Spinal cord (tissue), 9 donors: ENCODE measurements at regions not wholly inside any gene's neighbourhood (a gene's known extent, or its start where the extent isn't known, plus 50 kb on each side); places are given as distances from the start of the nearest gene placed in this dataset.
"Not testable (repeated sequence)": the region's sequence is repeated elsewhere in the genome, so short reads cannot be mapped to it uniquely, and the experiment has no call there.

Experiments
- DNase-seq, 6 donors: peaks; one replicate each; pipeline versions ENCODE4 v3.0.0 to v3.0.0-alpha.2; 2013 to 2015; ENCODE audit warnings: low spot score in 6 of 6, low read depth in 4 of 6
- H3K27ac ChIP-seq: one replicate; pipeline ENCODE4 v1.5.1; 2013; ENCODE audit warnings: low read depth, low read length, control low read depth
- H3K27me3 ChIP-seq: one replicate; pipeline ENCODE4 v1.6.1; 2013; ENCODE audit warnings: low read length; ENCODE audit not compliant: control insufficient read depth, insufficient read depth
- H3K36me3 ChIP-seq: one replicate; pipeline ENCODE4 v1.6.1; 2013; ENCODE audit warnings: low read length; ENCODE audit not compliant: control insufficient read depth, insufficient read depth
- H3K4me1 ChIP-seq: one replicate; pipeline ENCODE4 v1.6.1; 2013; ENCODE audit warnings: low read length; ENCODE audit not compliant: control insufficient read depth, insufficient read depth
- H3K4me3 ChIP-seq: one replicate; pipeline ENCODE4 v1.5.1; 2013; ENCODE audit warnings: low read depth, low read length, control low read depth
- H3K9me3 ChIP-seq: one replicate; pipeline ENCODE4 v1.6.1; 2013; ENCODE audit warnings: low read length; ENCODE audit not compliant: control insufficient read depth, insufficient read depth
- WGBS: methylation state at CpG from one replicate; pipeline ENCODE4 v1.1.5; 2013; ENCODE audit warnings: missing lambda C conversion rate; ENCODE audit not compliant: insufficient coverage; 5-methylcytosine and 5-hydroxymethylcytosine counted together
- donor health status: healthy.

DNA sequence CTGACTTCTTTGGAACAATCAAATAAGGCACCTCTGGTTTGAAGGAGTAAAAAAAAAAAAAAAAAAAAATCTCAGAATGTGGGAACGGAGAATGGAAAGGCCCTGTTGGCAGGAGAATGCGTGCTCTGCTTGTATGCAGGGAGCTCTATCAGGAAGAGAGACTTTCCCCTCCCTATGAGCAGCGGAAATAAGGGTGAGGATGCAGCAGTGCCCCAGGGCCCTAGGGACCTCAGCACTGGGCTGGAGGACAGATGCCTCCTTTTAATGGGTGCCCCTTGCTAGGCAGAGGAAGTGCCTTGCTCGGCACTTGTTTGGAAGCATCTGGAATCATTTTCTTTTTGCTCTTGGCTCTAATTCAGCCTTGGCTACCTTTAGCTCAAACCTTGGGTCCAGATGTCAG lies 283.4 kb upstream of the NBPF12 start:
- not testable (repeated sequence) for H3K4me3 ChIP-seq, H3K27me3 ChIP-seq, H3K9me3 ChIP-seq, H3K4me1 ChIP-seq, DNase-seq, H3K27ac ChIP-seq, H3K36me3 ChIP-seq
- no CpG with 5 or more reads among the region's 4 CpGs for WGBS

DNA sequence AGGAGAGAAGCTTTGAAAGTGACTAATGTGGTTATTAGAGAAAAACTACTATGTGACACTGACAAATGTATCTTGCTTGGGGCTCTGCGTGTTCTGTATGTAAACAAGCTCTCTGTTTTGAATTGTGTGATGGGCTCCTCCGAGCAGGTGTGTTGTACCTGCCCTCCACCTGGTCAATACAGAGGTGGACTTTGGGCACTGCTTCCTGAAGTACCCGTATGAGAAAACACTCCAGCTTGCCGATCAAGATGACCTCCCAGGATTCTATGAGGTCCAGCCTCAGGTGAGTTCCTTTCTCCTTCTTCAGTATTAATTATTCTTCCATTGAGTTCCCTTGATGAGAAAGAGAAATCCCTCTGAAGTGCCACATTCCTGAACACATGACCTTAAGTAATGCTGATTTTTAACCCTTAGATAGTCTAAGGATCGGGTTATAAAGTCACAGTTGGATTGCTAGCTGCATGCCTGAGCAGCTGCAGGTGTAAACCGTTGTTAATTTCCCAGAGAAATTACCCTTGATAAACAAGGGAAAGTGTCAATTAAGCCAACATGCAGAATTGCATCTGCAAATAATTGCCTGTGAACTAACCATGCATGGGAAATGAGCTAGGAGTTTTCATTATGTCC lies 292.0 kb upstream of the NBPF12 start:
- DNase-seq, H3K27ac ChIP-seq, H3K4me1 ChIP-seq, H3K36me3 ChIP-seq, H3K4me3 ChIP-seq, H3K9me3 ChIP-seq, H3K27me3 ChIP-seq: not testable (repeated sequence)
- WGBS, result no CpG with 5 or more reads among the region's 6 CpGs

DNA sequence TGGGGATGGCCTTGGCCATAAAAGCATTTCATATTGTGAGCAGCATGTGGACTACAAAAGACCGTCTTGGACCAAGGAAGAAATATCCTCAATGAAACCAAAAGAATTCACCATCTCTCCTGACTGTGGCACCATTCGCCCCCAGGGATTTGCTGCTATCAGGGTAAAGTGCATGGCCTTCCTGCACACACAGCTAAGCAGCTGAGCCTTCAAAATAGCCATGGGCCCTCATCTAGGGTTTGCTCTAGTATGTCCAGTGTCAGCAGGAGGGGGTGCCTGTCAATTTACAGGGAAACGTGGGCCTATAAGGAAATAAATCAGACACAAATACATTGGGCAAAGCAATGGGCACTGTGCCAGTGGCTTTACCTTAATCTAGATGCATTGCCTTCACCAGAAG lies 296.6 kb upstream of the NBPF12 start:
- not testable (repeated sequence) for H3K4me3 ChIP-seq, H3K27me3 ChIP-seq, H3K36me3 ChIP-seq, H3K4me1 ChIP-seq, DNase-seq, H3K9me3 ChIP-seq, H3K27ac ChIP-seq
- WGBS, result no CpG with 5 or more reads among the region's 3 CpGs

GRCh38 chr1:146640671-146641070 lies 297.5 kb upstream of the NBPF12 start:
- not testable (repeated sequence) for H3K9me3 ChIP-seq, DNase-seq, H3K36me3 ChIP-seq, H3K27ac ChIP-seq, H3K4me1 ChIP-seq, H3K27me3 ChIP-seq, H3K4me3 ChIP-seq
- WGBS, result no CpG with 5 or more reads among the region's 5 CpGs

GRCh38 chr1:146630302-146630701 lies 307.8 kb upstream of the NBPF12 start:
- H3K4me3 ChIP-seq, H3K27ac ChIP-seq, H3K9me3 ChIP-seq, DNase-seq, H3K4me1 ChIP-seq, H3K27me3 ChIP-seq, H3K36me3 ChIP-seq: not testable (repeated sequence)
- no CpG with 5 or more reads among the region's 1 CpG for WGBS

DNA sequence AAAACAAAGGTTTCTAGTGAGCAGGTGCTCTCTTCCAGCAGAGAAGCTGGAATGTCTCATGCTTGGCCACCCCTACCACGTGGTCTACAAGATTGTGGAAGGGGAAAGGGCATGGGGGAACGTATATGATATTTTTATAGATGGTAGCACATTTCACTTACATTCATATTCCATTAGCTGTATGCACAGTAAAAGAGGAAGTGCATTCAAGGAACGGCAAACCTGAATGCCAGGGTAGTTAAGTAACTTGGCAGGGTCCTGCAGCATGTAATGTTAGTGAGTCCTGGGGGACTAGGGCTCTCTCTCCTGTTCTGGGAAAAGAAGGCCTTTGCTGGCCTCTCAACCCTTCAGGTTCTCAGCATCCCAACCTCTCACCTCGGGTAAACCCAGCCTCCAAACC lies 319.5 kb upstream of the NBPF12 start:
- no CpG with 5 or more reads among the region's 4 CpGs for WGBS
- H3K4me3 ChIP-seq, DNase-seq, H3K9me3 ChIP-seq, H3K4me1 ChIP-seq, H3K27me3 ChIP-seq, H3K27ac ChIP-seq, H3K36me3 ChIP-seq: not testable (repeated sequence)

DNA sequence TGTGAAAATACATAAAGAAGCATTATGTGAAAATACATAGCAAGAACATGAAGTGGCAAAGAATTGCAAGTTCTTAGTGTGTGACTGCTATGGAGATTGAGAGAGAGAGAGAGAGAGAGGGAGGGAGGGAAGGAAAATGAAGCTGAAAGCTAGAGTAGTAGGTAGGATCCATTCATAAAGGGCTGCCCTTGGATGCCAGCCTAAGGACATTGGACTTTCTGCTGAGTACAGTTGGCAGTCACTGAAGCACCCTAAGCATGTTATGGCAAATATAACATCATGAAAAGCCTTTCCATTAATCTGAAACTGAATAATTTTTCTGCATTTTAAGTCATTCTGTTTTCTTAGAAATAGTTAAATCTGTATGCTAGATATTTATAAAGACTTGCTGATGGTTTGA lies 333.4 kb upstream of the NBPF12 start:
- not testable (repeated sequence) for H3K27me3 ChIP-seq, H3K4me1 ChIP-seq, H3K4me3 ChIP-seq, H3K9me3 ChIP-seq, H3K27ac ChIP-seq, H3K36me3 ChIP-seq, DNase-seq

DNA sequence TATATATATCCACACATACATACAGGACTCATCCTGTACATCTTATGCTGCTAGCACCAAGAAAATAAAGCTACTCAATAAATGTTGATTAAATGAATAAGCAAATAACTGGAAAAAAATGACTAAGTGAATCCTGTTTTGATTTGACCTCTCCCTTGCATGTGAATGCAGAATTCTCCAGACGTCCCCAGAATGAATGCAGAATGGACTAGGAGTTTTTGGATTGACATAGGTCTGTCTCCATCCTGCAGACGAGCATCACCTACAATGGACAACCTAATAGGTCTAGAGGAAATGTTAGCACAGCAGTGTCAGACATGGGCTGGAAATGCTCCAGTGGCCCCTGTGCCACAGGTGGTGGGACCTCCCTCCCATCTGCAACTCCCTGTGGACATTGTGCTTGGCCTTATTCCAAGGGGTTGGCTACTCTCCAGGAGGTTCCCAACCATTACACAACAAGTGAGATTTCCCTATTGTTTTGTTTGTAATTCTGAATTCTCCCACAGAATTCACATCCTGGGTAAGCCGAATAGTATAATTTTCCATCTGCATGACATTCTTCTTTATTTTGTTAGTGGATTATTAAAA lies 337.3 kb upstream of the NBPF12 start:
- H3K4me1 ChIP-seq, DNase-seq, H3K9me3 ChIP-seq, H3K4me3 ChIP-seq, H3K27me3 ChIP-seq, H3K27ac ChIP-seq, H3K36me3 ChIP-seq: not testable (repeated sequence)
- WGBS, result no CpG with 5 or more reads among the region's 3 CpGs

DNA sequence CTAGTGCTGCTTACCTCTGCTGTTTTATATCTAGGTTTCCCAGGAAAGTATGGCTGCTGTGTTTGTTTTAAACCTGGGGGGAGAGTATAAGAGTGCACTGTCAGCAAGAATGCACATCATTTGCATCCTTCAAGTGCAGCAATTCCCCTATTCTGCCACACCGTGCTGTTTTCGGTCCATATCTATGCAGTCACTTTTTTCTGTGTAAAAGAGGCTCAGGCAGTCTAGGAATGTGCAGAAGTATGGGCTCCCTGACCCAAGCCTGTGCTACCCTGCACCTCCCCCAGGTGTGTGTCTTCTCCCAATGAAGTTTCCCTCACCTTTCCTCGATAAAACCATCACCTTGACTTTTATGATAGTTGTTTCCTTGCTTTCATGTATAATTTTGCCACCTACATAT lies 338.2 kb upstream of the NBPF12 start:
- H3K27ac ChIP-seq, H3K36me3 ChIP-seq, H3K27me3 ChIP-seq, DNase-seq, H3K4me1 ChIP-seq, H3K9me3 ChIP-seq, H3K4me3 ChIP-seq: not testable (repeated sequence)
- WGBS, result no CpG with 5 or more reads among the region's 3 CpGs

DNA sequence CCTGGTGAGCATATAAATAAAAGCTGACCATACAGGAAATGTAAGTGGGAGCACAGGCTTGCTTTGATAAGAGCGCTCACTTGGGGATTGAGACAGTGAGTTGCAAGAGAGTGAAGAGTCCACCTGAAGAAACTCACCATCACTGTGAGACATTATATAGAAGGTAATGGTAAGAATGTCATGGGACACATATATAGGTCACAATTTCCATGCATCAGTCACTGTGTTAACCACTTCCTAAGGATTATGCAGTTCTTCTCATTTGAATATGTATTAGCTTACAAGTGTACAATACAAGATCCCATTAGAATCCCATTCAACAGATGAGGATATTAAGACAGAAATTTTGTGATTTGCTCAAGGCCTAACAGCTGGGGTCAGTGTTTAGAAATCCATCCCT lies 352.4 kb upstream of the NOTCH2NLA start:
- H3K27ac ChIP-seq, H3K27me3 ChIP-seq, H3K4me3 ChIP-seq, H3K36me3 ChIP-seq, H3K9me3 ChIP-seq, DNase-seq, H3K4me1 ChIP-seq: not testable (repeated sequence)
- WGBS, result no CpG with 5 or more reads among the region's 1 CpG
